A673 (cell line): ENCODE measurements at regions not wholly inside any gene's neighbourhood (a gene's known extent, or its start where the extent isn't known, plus 50 kb on each side); places are given as distances from the start of the nearest gene placed in this dataset.

ENCODE experiments used
- CTCF ChIP-seq: fragments of 300-800, 200-600 bp; sonication (generic); conservative IDR thresholded peaks from 2 replicates; pipeline ENCODE4 v1.5.1; 2017; ENCODE audit warnings: low read depth, mild to moderate bottlenecking, antibody characterized with exemption, low read length, moderate library complexity, mixed read lengths
- EZH2 ChIP-seq: fragments of 200-600 bp; sonication (generic); IDR thresholded peaks from 2 replicates; pipeline ENCODE4 v1.6.1; 2017; ENCODE audit warnings: borderline replicate concordance, low read depth, mild to moderate bottlenecking, mixed read lengths, antibody characterized with exemption, low read length; ENCODE audit not compliant: poor library complexity, severe bottlenecking

- TF ChIP-seq CTCF (no peak), EZH2 (no peak)
Measured at GRCh38 chr12:124725597-124726237, 137.9 kb downstream of the SCARB1 start.
